Gastrocnemius medialis (tissue), 4 donors: ENCODE measurements at regions not wholly inside any gene's neighbourhood (a gene's known extent, or its start where the extent isn't known, plus 50 kb on each side); places are given as distances from the start of the nearest gene placed in this dataset.

ENCODE experiments used
- POLR2A ChIP-seq, 2 donors: fragments of 450-650 bp; IDR thresholded peaks; one replicate each; pipeline ENCODE4 v1.6.1; 2017; ENCODE audit warnings: antibody characterized with exemption in 2 of 2, mild to moderate bottlenecking in 2 of 2, moderate library complexity in 2 of 2
- TF ChIP-seq, protein P1 (sequence below), 5 experiments: fragments of 450-650 bp in 3 of 5; fragments of 200-600 bp in 2 of 5; sonication (generic) in 2 of 5; IDR thresholded peaks in 4 of 5; conservative IDR thresholded peaks in 1 of 5; 1 replicate in 4 of 5; 2 replicates in 1 of 5; pipeline ENCODE4 v1.5.1; 2016 to 2019; ENCODE audit warnings: antibody characterized with exemption in 5 of 5, mild to moderate bottlenecking in 3 of 5, moderate library complexity in 3 of 5

DNA sequence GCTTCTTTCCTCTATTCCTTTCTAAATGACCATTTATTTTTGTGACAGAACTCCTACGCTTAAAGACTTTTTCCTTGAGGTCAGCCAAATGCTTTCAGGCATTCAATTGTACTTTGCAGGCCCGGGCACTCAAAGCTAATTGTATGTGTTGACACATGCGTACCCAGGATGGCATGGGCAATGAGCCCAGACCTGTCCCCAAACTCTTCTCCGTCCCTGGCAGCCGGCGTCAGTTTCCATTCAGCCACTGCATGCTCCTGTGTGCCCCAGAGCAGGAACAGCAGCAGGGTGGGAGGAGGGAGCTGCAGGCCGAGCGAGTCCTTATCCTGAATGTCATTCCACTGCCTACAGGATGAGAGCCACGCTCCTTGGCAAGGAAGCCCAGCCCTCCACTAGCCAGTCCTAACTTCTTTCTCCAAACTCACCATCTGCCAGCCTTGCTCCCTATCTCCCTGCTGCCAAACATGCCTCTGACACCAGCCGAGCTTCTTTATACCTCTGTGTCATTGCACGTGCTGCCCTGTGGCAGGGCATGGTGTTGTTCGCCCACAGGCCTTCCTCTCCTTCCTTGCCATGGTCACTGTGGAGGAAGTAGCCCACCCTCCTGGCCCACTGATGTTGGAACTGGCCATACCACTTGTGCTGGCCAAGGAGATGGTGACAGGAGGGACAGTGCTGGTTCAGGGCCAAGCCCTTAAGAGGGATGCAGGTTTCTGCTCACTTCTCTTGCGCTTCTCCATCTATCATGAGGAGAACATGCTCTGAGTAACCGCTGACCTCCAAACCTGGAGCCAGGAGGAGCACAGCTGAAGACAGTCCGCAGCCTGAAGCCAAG is 116.9 kb upstream of the FHL2 start:
- TF ChIP-seq, protein P1, sequence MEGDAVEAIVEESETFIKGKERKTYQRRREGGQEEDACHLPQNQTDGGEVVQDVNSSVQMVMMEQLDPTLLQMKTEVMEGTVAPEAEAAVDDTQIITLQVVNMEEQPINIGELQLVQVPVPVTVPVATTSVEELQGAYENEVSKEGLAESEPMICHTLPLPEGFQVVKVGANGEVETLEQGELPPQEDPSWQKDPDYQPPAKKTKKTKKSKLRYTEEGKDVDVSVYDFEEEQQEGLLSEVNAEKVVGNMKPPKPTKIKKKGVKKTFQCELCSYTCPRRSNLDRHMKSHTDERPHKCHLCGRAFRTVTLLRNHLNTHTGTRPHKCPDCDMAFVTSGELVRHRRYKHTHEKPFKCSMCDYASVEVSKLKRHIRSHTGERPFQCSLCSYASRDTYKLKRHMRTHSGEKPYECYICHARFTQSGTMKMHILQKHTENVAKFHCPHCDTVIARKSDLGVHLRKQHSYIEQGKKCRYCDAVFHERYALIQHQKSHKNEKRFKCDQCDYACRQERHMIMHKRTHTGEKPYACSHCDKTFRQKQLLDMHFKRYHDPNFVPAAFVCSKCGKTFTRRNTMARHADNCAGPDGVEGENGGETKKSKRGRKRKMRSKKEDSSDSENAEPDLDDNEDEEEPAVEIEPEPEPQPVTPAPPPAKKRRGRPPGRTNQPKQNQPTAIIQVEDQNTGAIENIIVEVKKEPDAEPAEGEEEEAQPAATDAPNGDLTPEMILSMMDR (IDR thresholded peaks at IDR 0.05 in 4 of 5, conservative IDR thresholded peaks at IDR 0.05 in 1 of 5): no peak
- TF ChIP-seq POLR2A (IDR thresholded peaks at IDR 0.05): no peak
